PC-3 (cell line): ENCODE measurements at regions not wholly inside any gene's neighbourhood (a gene's known extent, or its start where the extent isn't known, plus 50 kb on each side); places are given as distances from the start of the nearest gene placed in this dataset.

Source experiments
- ATAC-seq: fragments of 200-7000 bp; cut with Tn5 transposase; 2 replicates; pipeline ENCODE4 v1.9.1; 2020; ENCODE audit warnings: mild to moderate bottlenecking, moderate library complexity
- BruUV-seq: library from RNA; stranded (reverse); fragments of 400-500 nt; replicated peaks from 2 replicates; lab custom pipeline; 2021; lab: Mats Ljungman, UMichigan
- CTCF ChIA-PET: fragments of 300-600 bp; sonication (Branson Sonifier 250); formaldehyde crosslinking; loops from one replicate; lab custom pipeline; 2022; ENCODE audit warnings: antibody characterized with exemption; lab: Charles Lee
- POLR2A ChIA-PET: fragments of 300-600 bp; sonication (Branson Sonifier 250); formaldehyde crosslinking; loops from one replicate; lab custom pipeline; 2022; ENCODE audit warnings: antibody characterized with exemption; ENCODE audit not compliant: unreplicated experiment; lab: Charles Lee
- DNase-seq: peaks from one replicate; pipeline ENCODE4 v3.0.0-alpha.2; 2015
- H2AFZ ChIP-seq: fragments of 300-600 bp; sonication (generic); 2 replicates; pipeline ENCODE4 v1.6.0; 2016; ENCODE audit warnings: antibody characterized with exemption, low read length
- H3F3A ChIP-seq: fragments of 300-600 bp; sonication (generic); one replicate; pipeline ENCODE4 v1.6.0; 2017; ENCODE audit warnings: antibody characterized with exemption, low read length, control low read depth, mild to moderate bottlenecking; ENCODE audit not compliant: unreplicated experiment
- H3K27ac ChIP-seq: fragments of 300-600 bp; sonication (generic); 2 replicates; pipeline ENCODE4 v1.5.1; 2016; ENCODE audit warnings: mild to moderate bottlenecking, low read length
- H3K27me3 ChIP-seq: fragments of 300-600 bp; sonication (generic); 2 replicates; pipeline ENCODE4 v1.6.1; 2016; ENCODE audit warnings: low read length, mixed read lengths
- H3K36me3 ChIP-seq: fragments of 300-600 bp; sonication (generic); 2 replicates; pipeline ENCODE4 v1.6.1; 2016; ENCODE audit warnings: low read depth, mixed run types, low read length, mixed read lengths
- H3K4me1 ChIP-seq: fragments of 300-600 bp; sonication (generic); 2 replicates; pipeline ENCODE4 v1.5.1; 2016; ENCODE audit warnings: low read length; ENCODE audit not compliant: insufficient read depth
- H3K4me2 ChIP-seq: fragments of 300-600 bp; sonication (generic); 2 replicates; pipeline ENCODE4 v1.6.0; 2016; ENCODE audit warnings: low read length
- H3K4me3 ChIP-seq: fragments of 300-600 bp; sonication (generic); 2 replicates; pipeline ENCODE4 v1.5.1; 2016; ENCODE audit warnings: mild to moderate bottlenecking, low read length, mixed read lengths
- H3K79me2 ChIP-seq: fragments of 300-600 bp; sonication (generic); 2 replicates; pipeline ENCODE4 v1.6.1; 2017; ENCODE audit warnings: low read length, mixed read lengths
- H3K9ac ChIP-seq: fragments of 300-600 bp; sonication (generic); 2 replicates; pipeline ENCODE4 v1.6.0; 2016; ENCODE audit warnings: mild to moderate bottlenecking, low read length
- H3K9me2 ChIP-seq: fragments of 300-600 bp; sonication (generic); replicated peaks from 2 replicates; pipeline ENCODE4 v1.6.1; 2016; ENCODE audit warnings: mixed run types, low read length, mixed read lengths
- H3K9me3 ChIP-seq: fragments of 300-600 bp; sonication (generic); 2 replicates; pipeline ENCODE4 v1.6.1; 2016; ENCODE audit warnings: low read length, mixed read lengths
- H4K20me1 ChIP-seq: fragments of 300-600 bp; sonication (generic); 2 replicates; pipeline ENCODE4 v1.6.1; 2016; ENCODE audit warnings: low read length, mixed read lengths
- CTCF ChIP-seq: fragments of 300-600 bp; sonication (generic); conservative IDR thresholded peaks from 2 replicates; pipeline ENCODE4 v1.5.1; 2017; ENCODE audit warnings: antibody characterized with exemption, low read depth, mild to moderate bottlenecking, low read length
- EZH2 ChIP-seq: fragments of 300-600 bp; sonication (generic); IDR thresholded peaks from one replicate; pipeline ENCODE4 v1.6.1; 2017; ENCODE audit warnings: antibody characterized with exemption, mild to moderate bottlenecking, low read length; ENCODE audit not compliant: unreplicated experiment
- EZH2phosphoT487 ChIP-seq: fragments of 300-600 bp; sonication (generic); IDR thresholded peaks from 2 replicates; pipeline ENCODE4 v1.6.1; 2018; ENCODE audit warnings: mild to moderate bottlenecking, antibody characterized with exemption, low read length, borderline replicate concordance
- intact Hi-C: fragments of 100-400 bp; cut with micrococcal nuclease; formaldehyde crosslinking; loops from 2 replicates; pipeline ENCODE4 v1.9.0; 2023

DNA sequence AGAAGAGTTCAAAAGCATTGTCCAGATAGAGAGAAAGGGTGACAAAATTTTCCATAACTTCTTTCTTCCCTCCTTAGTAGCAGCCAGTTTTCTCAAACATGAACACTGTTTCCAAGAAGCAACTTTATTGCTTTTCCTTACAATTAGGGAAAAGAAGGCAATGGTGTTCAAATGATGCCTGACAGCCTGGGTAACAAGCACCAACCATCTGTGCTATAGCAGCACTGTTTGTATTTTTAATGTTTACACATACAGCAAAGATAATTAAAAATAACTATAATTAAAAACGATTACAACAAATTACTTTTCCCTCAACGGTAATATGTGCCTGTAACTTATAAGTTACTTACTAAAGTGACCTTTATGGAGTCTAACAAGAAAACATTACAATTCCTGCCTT, 450.6 kb upstream of the LMO3 start:
- intact Hi-C loops = no loop called here
- CTCF ChIA-PET = no interaction called here
- TF ChIP-seq EZH2phosphoT487 = no peak
- Histone ChIP-seq H3K27ac (no peak overlapping the region), H3F3A (no peaks in the 10 kb centered on the region), H3K4me2 (no peak overlapping the region), H2AFZ (no peak overlapping the region), H3K36me3 (no peaks in the 10 kb centered on the region), H4K20me1 (no peaks in the 10 kb centered on the region), H3K27me3 (no peaks in the 10 kb centered on the region), H3K9ac (no peak overlapping the region), H3K4me3 (no peak overlapping the region), H3K79me2 (no peaks in the 10 kb centered on the region), H3K4me1 (no peaks in the 10 kb centered on the region), H3K9me2 (no peaks in the 10 kb centered on the region), H3K9me3 (no peaks in the 10 kb centered on the region)
- POLR2A ChIA-PET = no interaction called here
- DNase-seq = no peak
- no peak for ATAC-seq
- no TSS peak for BruUV-seq

DNA sequence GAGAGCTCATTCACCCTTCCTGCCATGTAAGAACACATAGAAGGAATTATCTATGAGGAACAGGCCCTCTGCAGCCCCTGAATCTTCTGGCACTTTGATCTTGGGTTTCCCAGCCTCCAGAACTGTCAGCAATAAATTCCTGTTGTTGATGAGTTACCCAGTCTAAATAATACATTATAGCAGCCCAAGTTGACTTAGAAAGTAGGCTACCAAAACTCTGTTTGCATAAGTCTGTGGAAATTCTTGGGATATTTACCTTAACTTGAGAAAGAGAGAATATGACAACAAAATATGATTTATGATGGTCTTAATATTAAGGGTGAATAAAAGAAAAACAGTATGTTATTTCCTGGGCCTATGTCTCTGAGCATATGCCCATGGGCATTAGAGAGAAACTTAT, 433.0 kb upstream of the LMO3 start:
- Histone ChIP-seq H3K9ac (no peak overlapping the region), H3K4me2 (no peak overlapping the region), H3K27me3 (no peaks in the 10 kb centered on the region), H3K36me3 (no peaks in the 10 kb centered on the region), H4K20me1 (no peaks in the 10 kb centered on the region), H3K9me3 (no peaks in the 10 kb centered on the region), H2AFZ (no peak overlapping the region), H3K27ac (no peak overlapping the region), H3K79me2 (no peaks in the 10 kb centered on the region), H3F3A (no peaks in the 10 kb centered on the region), H3K4me1 (no peaks in the 10 kb centered on the region), H3K4me3 (no peak overlapping the region), H3K9me2 (no peaks in the 10 kb centered on the region)
- ATAC-seq = no peak
- no TSS peak for BruUV-seq
- POLR2A ChIA-PET = no interaction called here
- intact Hi-C loops = no loop called here
- CTCF ChIA-PET = no interaction called here
- TF ChIP-seq EZH2phosphoT487 (no peak), CTCF (no peak), EZH2 (no peak)
- no peak for DNase-seq

- ChIA-PET POLR2A (no interaction called here), CTCF (no interaction called here)
- H3F3A ChIP-seq = no peaks in the 10 kb centered on the region
- no peaks in the 10 kb centered on the region for H3K4me1 ChIP-seq
- H3K79me2 ChIP-seq = no peaks in the 10 kb centered on the region
- H3K4me3 ChIP-seq = no peak overlapping the region
- ATAC-seq = no peak
- no peak overlapping the region for H3K9ac ChIP-seq
- no peak overlapping the region for H2AFZ ChIP-seq
- H3K27ac ChIP-seq = no peak overlapping the region
- intact Hi-C loops = no loop called here
- no peaks in the 10 kb centered on the region for H3K27me3 ChIP-seq
- no peaks in the 10 kb centered on the region for H3K36me3 ChIP-seq
- no peaks in the 10 kb centered on the region for H3K9me2 ChIP-seq
- no peak overlapping the region for H3K4me2 ChIP-seq
- H4K20me1 ChIP-seq = no peaks in the 10 kb centered on the region
- no peak for DNase-seq
- TF ChIP-seq EZH2phosphoT487 = no peak
- no peak for TF ChIP-seq CTCF
- TF ChIP-seq EZH2 = no peak
- no peaks in the 10 kb centered on the region for H3K9me3 ChIP-seq
- BruUV-seq = no TSS peak
Observed at GRCh38 chr12:17035372-17035771, 429.4 kb upstream of the LMO3 start.
